HEK293T (cell line): ENCODE measurements at regions not wholly inside any gene's neighbourhood (a gene's known extent, or its start where the extent isn't known, plus 50 kb on each side); places are given as distances from the start of the nearest gene placed in this dataset.

ENCODE experiments used
- CTCF ChIA-PET: fragments of 350-600 bp; formaldehyde crosslinking; extraction: SDS; loops from one replicate; lab custom pipeline; 2021; ENCODE audit warnings: antibody characterized with exemption, inconsistent platforms; lab: Yijun Ruan, JAX
- POLR2A ChIA-PET: fragments of 350-600 bp; formaldehyde crosslinking; extraction: SDS; loops from one replicate; lab custom pipeline; 2020; ENCODE audit warnings: antibody characterized with exemption, inconsistent platforms; lab: Yijun Ruan, JAX
- DNase-seq: peaks from one replicate; pipeline ENCODE4 v3.0.0; 2012; ENCODE audit warnings: mixed read lengths; ENCODE audit errors: extremely low spot score
- ARNT ChIP-seq: fragments of 450-650 bp; IDR thresholded peaks from 2 replicates; pipeline ENCODE4 v1.6.1; 2017; ENCODE audit warnings: mild to moderate bottlenecking
- BHLHE40 ChIP-seq: fragments of 450-650 bp; IDR thresholded peaks from 2 replicates; pipeline ENCODE4 v1.6.1; 2016; ENCODE audit warnings: mild to moderate bottlenecking, moderate library complexity, borderline replicate concordance
- CTBP1 ChIP-seq: fragments of 450-650 bp; IDR thresholded peaks from 2 replicates; pipeline ENCODE4 v1.6.1; 2016; ENCODE audit warnings: borderline replicate concordance
- ELF4 ChIP-seq: fragments of 450-650 bp; IDR thresholded peaks from 2 replicates; pipeline ENCODE4 v1.6.1; 2017; ENCODE audit warnings: antibody characterized with exemption
- FOXA1 ChIP-seq: fragments of 450-650 bp; IDR thresholded peaks from 2 replicates; pipeline ENCODE4 v1.6.1; 2016; ENCODE audit warnings: mild to moderate bottlenecking
- FOXK2 ChIP-seq: fragments of 450-650 bp; IDR thresholded peaks from 2 replicates; pipeline ENCODE4 v1.6.1; 2016; ENCODE audit warnings: mild to moderate bottlenecking
- FOXM1 ChIP-seq: fragments of 450-650 bp; IDR thresholded peaks from 2 replicates; pipeline ENCODE4 v1.6.1; 2017; ENCODE audit warnings: mild to moderate bottlenecking, borderline replicate concordance
- HDGF ChIP-seq: fragments of 450-650 bp; IDR thresholded peaks from 2 replicates; pipeline ENCODE4 v1.6.1; 2017; ENCODE audit warnings: antibody characterized with exemption, borderline replicate concordance
- L3MBTL2 ChIP-seq: fragments of 450-650 bp; conservative IDR thresholded peaks from 2 replicates; pipeline ENCODE4 v1.6.1; 2016; ENCODE audit warnings: mild to moderate bottlenecking
- LEF1 ChIP-seq: fragments of 450-650 bp; IDR thresholded peaks from 2 replicates; pipeline ENCODE4 v1.6.1; 2017; ENCODE audit warnings: mild to moderate bottlenecking, borderline replicate concordance
- NFRKB ChIP-seq: fragments of 450-650 bp; IDR thresholded peaks from 2 replicates; pipeline ENCODE4 v1.6.1; 2016; ENCODE audit warnings: mild to moderate bottlenecking, moderate library complexity
- PKNOX1 ChIP-seq: fragments of 450-650 bp; IDR thresholded peaks from 2 replicates; pipeline ENCODE4 v1.6.1; 2016
- SP1 ChIP-seq: fragments of 450-650 bp; IDR thresholded peaks from 2 replicates; pipeline ENCODE4 v1.6.1; 2017
- SUZ12 ChIP-seq: fragments of 450-650 bp; IDR thresholded peaks from 2 replicates; pipeline ENCODE4 v1.6.1; 2016; ENCODE audit warnings: mild to moderate bottlenecking
- TARDBP ChIP-seq: fragments of 450-650 bp; IDR thresholded peaks from 2 replicates; pipeline ENCODE4 v1.6.1; 2016
- ZNF384 ChIP-seq: fragments of 450-650 bp; IDR thresholded peaks from 2 replicates; pipeline ENCODE4 v1.6.1; 2016

DNA sequence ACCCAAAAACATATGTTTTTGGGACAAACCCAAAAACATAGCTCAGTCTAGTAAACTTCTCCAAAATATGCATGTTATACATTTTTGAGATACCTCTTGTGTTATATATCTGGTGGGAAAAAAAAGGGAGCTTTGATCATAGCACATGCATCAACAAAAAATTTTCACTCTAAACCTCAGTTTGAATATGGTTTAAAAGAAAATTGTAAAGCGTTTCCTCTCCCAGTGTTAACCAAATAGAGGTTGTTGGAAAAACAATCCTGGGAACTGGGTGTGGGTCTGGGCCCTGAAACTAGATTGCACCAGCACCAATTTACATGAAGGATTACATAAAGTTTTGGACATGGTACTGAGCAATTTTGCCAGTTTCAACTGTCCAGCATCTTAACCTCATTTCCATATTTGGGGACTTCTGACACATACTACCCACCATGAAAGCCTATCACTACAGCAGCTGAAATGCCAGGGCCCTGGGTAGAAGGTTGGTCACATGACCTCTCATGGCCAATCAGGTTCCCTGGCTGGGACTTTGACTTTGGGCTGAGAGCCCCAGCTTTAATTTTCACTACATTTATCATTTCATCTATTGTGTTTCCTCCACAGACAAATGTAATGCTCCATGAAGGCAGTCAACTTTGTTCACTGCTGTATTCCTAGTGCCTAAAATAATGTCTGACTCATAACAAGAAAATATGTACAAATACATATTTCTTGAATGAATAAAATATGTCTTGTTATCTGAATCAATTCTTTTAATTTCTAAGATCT is 150.7 kb downstream of the SETD4 start:
- TF ChIP-seq CTBP1 (no peak), BHLHE40 (no peak), FOXK2 (no peak), SP1 (no peak), FOXA1 (no peak), ZNF384 (no peak), NFRKB (no peak), ELF4 (no peak), FOXM1 (no peak), ARNT (no peak), L3MBTL2 (no peak)
- CTCF ChIA-PET: interaction anchor here (0.7 kb wide), 1 partner anchor 43 kb away, joined by 3 read pairs; no protein-coding TSS in a partner anchor
- no peak for DNase-seq
- POLR2A ChIA-PET: no interaction called here

DNA sequence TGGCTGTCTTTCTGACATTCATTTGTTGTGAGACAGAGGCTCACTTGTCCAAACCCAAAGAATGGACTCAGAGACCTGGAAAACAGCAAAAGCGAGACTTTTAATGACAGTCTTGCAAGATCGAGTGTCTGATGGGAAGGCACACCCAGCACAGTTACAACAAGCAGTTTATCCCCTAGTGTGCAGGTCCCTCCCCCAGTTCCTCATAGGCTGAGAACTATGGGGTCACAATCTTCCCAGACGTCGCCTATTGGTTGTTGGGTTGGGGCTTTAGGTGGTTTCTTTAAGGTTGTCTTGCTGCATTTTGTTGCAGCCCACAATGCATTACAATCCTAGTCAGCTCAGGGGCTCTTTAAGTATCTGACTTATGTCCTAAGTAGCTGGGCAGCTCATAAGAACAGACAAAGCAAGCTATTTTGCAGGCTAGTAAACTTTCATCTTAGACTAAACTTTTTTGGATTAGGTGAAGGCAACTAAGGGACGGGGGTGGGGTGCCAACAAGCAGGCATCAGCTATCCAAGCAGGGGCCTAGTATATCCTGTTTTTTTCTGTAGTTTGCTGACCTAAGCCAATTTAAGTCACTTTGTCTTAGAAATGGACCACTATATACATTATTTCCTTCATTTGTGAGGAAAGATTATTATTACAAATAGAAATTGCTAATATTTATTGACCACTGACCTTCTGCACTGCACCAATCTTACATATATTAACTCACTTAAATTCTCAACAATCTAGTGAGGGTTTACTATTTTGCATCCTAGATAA is 151.8 kb downstream of the SETD4 start:
- ChIA-PET POLR2A (no interaction called here), CTCF (no interaction called here)
- TF ChIP-seq HDGF (no peak), TARDBP (no peak), BHLHE40 (no peak)
- DNase-seq: no peak

DNA sequence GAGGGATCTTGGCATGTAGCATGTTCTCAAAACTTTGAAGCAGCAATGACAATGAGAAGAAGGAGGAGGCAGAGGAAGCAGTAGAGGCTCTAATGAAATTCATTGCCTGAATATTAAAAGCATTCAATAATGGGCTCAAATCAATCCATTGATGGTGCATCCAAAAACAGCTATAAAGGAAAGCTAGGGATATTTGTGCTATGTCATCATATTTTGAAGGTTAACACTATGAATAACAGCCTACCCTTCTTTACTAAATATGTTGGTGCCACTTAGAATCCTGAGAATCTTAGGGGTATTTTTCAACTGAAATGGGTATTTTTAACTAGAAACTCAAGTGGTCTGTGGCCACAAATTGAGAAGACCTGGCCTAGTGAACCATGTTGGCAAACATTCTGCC is 153.7 kb downstream of the SETD4 start:
- TF ChIP-seq SUZ12 (no peak), FOXK2 (no peak), FOXA1 (no peak), ARNT (no peak), PKNOX1 (no peak)
- ChIA-PET CTCF (no interaction called here), POLR2A (no interaction called here)
- no peak for DNase-seq

GRCh38 chr21:35905963-35906345 is 154.4 kb downstream of the SETD4 start:
- no peak for TF ChIP-seq ZNF384
- TF ChIP-seq FOXM1: no peak
- no peak for TF ChIP-seq SUZ12
- no peak for TF ChIP-seq SP1
- TF ChIP-seq ARNT: no peak
- no peak for TF ChIP-seq BHLHE40
- TF ChIP-seq ELF4: no peak
- no peak for TF ChIP-seq L3MBTL2
- TF ChIP-seq FOXA1: no peak
- no peak for TF ChIP-seq LEF1
- no peak for TF ChIP-seq CTBP1
- no peak for TF ChIP-seq FOXK2
- no peak for TF ChIP-seq NFRKB
- TF ChIP-seq TARDBP: no peak
- TF ChIP-seq PKNOX1: no peak
- TF ChIP-seq HDGF: no peak
- CTCF ChIA-PET: no interaction called here
- DNase-seq: no peak
- POLR2A ChIA-PET: no interaction called here

GRCh38 chr21:35905096-35905962 is 155.0 kb downstream of the SETD4 start:
- POLR2A ChIA-PET: no interaction called here
- TF ChIP-seq FOXA1 (no peak), ZNF384 (no peak)
- CTCF ChIA-PET: interaction anchor here (0.6 kb wide), 1 partner anchor 505 kb away, joined by 4 read pairs; no protein-coding TSS in a partner anchor
- DNase-seq: no peak

DNA sequence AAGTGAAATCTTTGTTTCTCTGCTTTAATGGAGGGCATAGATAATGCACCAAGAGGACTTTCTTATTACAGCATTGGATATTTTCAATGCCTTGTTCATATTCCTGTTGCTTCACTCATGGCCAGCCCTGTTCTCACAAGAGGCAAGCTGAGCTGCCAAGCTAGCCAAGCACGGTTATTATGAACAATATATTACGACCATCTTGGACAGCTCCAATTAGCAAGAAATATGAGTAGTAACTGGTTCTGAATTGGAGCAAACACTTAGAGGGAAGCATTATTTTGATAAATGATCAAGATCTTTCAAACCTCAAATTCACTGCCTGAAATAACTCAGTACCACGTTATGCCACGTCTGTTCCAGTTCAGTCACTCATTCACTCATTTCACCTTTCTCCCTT is 159.8 kb downstream of the SETD4 start:
- ChIA-PET POLR2A (no interaction called here), CTCF (no interaction called here)
- TF ChIP-seq PKNOX1 (no peak), ARNT (no peak), CTBP1 (no peak), FOXA1 (no peak)
- no peak for DNase-seq
